ENCODE measurements at regions not wholly inside any gene's neighbourhood (a gene's known extent, or its start where the extent isn't known, plus 50 kb on each side); places are given as distances from the start of the nearest gene placed in this dataset.

DNA sequence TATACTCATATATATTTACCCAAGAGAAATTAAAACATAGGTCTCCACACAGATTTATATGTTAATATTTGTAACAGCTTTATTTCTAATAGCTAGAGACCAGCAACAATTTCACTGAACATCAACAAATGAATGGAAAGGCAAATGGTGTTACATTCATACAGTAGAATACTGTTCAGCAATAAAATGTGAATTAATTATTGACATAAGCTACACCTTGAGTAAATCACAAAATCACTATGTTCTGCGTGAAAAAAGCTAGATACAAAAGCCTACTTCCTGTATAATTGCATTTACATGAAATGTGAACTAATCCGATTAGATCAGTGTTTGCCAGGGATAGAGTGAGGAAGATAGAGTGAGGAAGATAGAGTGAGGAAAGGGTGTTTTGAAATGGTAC, 945.7 kb downstream of the SQOR start:
- Histone ChIP-seq H3K4me2 (ENCODE audit: low read length) (no peak overlapping the region), H3K79me2 (ENCODE audit: control insufficient read depth, low read length) (no peaks in the 10 kb centered on the region), H3F3A (ENCODE audit: control insufficient read depth, insufficient read depth) (no peaks in the 10 kb centered on the region), H3K27ac (ENCODE audit: low read depth, low read length) (no peak overlapping the region), H3K4me3 (ENCODE audit: low read length) (no peak overlapping the region), H4K20me1 (ENCODE audit: control insufficient read depth, insufficient read depth, low read depth, low read length) (no peaks in the 10 kb centered on the region), H3K9me3 (ENCODE audit: control insufficient read depth, insufficient read depth, low read length) (no peaks in the 10 kb centered on the region), H3K27me3 (ENCODE audit: control insufficient read depth, low read length) (no peaks in the 10 kb centered on the region), H3K9me2 (replicated peaks; ENCODE audit: control insufficient read depth, low read length) (no peaks in the 10 kb centered on the region), H3K4me1 (ENCODE audit: control insufficient read depth, low read length) (no peaks in the 10 kb centered on the region), H3K36me3 (ENCODE audit: control insufficient read depth, low read length) (no peaks in the 10 kb centered on the region)
- TF ChIP-seq EZH2phosphoT487 (IDR thresholded peaks at IDR 0.05; ENCODE audit: borderline replicate concordance, low read length), result no peak
- TF ChIP-seq, protein P1, sequence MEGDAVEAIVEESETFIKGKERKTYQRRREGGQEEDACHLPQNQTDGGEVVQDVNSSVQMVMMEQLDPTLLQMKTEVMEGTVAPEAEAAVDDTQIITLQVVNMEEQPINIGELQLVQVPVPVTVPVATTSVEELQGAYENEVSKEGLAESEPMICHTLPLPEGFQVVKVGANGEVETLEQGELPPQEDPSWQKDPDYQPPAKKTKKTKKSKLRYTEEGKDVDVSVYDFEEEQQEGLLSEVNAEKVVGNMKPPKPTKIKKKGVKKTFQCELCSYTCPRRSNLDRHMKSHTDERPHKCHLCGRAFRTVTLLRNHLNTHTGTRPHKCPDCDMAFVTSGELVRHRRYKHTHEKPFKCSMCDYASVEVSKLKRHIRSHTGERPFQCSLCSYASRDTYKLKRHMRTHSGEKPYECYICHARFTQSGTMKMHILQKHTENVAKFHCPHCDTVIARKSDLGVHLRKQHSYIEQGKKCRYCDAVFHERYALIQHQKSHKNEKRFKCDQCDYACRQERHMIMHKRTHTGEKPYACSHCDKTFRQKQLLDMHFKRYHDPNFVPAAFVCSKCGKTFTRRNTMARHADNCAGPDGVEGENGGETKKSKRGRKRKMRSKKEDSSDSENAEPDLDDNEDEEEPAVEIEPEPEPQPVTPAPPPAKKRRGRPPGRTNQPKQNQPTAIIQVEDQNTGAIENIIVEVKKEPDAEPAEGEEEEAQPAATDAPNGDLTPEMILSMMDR (IDR thresholded peaks at IDR 0.05; ENCODE audit: low read depth, low read length, poor library complexity, severe bottlenecking), result no peak

DNA sequence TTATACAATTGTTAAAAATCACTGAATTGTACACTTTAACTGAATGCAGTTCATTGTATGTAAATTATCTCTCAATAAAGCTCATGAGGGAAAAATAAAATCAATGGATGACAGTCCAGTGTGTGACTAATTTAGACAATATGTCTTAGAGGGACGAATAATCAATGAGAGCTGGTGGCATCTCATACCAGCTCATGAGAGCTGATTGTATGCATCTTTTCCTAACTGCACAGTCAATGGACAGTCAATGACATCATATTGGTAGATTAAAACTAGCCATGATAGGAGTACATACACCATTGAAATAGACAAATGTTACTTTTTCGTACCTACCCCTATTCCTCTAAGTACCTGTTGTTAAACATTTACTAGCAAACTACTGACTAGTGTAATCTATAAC, 946.1 kb downstream of the SQOR start:
- no peak overlapping the region for H3K4me2 ChIP-seq (ENCODE audit: low read length)
- no peak overlapping the region for H3K4me3 ChIP-seq (ENCODE audit: low read length)
- no peaks in the 10 kb centered on the region for H3K9me3 ChIP-seq (ENCODE audit: control insufficient read depth, insufficient read depth, low read length)
- H3K79me2 ChIP-seq (ENCODE audit: control insufficient read depth, low read length), result no peaks in the 10 kb centered on the region
- H3K36me3 ChIP-seq (ENCODE audit: control insufficient read depth, low read length), result no peaks in the 10 kb centered on the region
- no peaks in the 10 kb centered on the region for H3K9me2 ChIP-seq (replicated peaks; ENCODE audit: control insufficient read depth, low read length)
- no peaks in the 10 kb centered on the region for H4K20me1 ChIP-seq (ENCODE audit: control insufficient read depth, insufficient read depth, low read depth, low read length)
- TF ChIP-seq EZH2phosphoT487 (IDR thresholded peaks at IDR 0.05; ENCODE audit: borderline replicate concordance, low read length), result no peak
- TF ChIP-seq, protein P1 (IDR thresholded peaks at IDR 0.05; ENCODE audit: low read depth, low read length, poor library complexity, severe bottlenecking), result no peak
- no peaks in the 10 kb centered on the region for H3K4me1 ChIP-seq (ENCODE audit: control insufficient read depth, low read length)
- H3K27me3 ChIP-seq (ENCODE audit: control insufficient read depth, low read length), result no peaks in the 10 kb centered on the region
- H3F3A ChIP-seq (ENCODE audit: control insufficient read depth, insufficient read depth), result no peaks in the 10 kb centered on the region
- H3K27ac ChIP-seq (ENCODE audit: low read depth, low read length), result no peak overlapping the region

DNA sequence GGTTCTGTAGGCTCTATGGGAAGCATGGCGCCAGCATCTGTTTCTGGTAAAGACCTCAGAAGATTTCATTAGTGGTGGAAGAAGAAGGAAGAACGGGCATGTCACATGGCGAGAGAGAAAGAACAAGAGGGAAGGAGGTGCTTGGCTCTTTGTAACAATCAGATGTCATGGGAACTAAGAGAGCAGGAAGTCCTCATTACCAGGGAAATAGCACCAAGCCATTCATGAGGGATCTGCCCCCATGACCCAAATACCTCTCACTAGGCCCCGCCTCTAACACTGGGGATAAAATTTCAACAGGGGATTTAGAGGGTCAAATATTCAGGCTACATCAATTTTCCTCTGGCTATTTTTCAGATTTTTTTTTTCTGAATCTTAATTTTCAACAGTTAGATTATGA, 954.3 kb downstream of the SQOR start:
- Histone ChIP-seq H3F3A (ENCODE audit: control insufficient read depth, insufficient read depth) (no peaks in the 10 kb centered on the region), H3K9me3 (ENCODE audit: control insufficient read depth, insufficient read depth, low read length) (no peaks in the 10 kb centered on the region; the same call in 1 of the 2 replicates), H3K4me2 (ENCODE audit: low read length) (no peak overlapping the region), H3K27ac (ENCODE audit: low read depth, low read length) (no peak overlapping the region), H3K79me2 (ENCODE audit: control insufficient read depth, low read length) (no peaks in the 10 kb centered on the region), H3K27me3 (ENCODE audit: control insufficient read depth, low read length) (no peaks in the 10 kb centered on the region), H4K20me1 (ENCODE audit: control insufficient read depth, insufficient read depth, low read depth, low read length) (no peaks in the 10 kb centered on the region), H3K4me3 (ENCODE audit: low read length) (no peak overlapping the region), H3K9me2 (replicated peaks; ENCODE audit: control insufficient read depth, low read length) (no peaks in the 10 kb centered on the region), H3K36me3 (ENCODE audit: control insufficient read depth, low read length) (no peaks in the 10 kb centered on the region), H3K4me1 (ENCODE audit: control insufficient read depth, low read length) (no peaks in the 10 kb centered on the region)
- TF ChIP-seq EZH2phosphoT487 (IDR thresholded peaks at IDR 0.05; ENCODE audit: borderline replicate concordance, low read length), result no peak
- TF ChIP-seq, protein P1 (IDR thresholded peaks at IDR 0.05; ENCODE audit: low read depth, low read length, poor library complexity, severe bottlenecking), result no peak

- no peaks in the 10 kb centered on the region; the same call in 1 of the 2 replicates for H3K9me3 ChIP-seq (ENCODE audit: control insufficient read depth, insufficient read depth, low read length)
- no peaks in the 10 kb centered on the region for H3K79me2 ChIP-seq (ENCODE audit: control insufficient read depth, low read length)
- H3K27ac ChIP-seq (ENCODE audit: low read depth, low read length), result no peak overlapping the region
- no peaks in the 10 kb centered on the region for H3K4me1 ChIP-seq (ENCODE audit: control insufficient read depth, low read length)
- no peaks in the 10 kb centered on the region for H3K9me2 ChIP-seq (replicated peaks; ENCODE audit: control insufficient read depth, low read length)
- H3K4me2 ChIP-seq (ENCODE audit: low read length), result no peak overlapping the region
- no peaks in the 10 kb centered on the region for H3K36me3 ChIP-seq (ENCODE audit: control insufficient read depth, low read length)
- H3K27me3 ChIP-seq (ENCODE audit: control insufficient read depth, low read length), result no peaks in the 10 kb centered on the region
- no peak overlapping the region for H3K4me3 ChIP-seq (ENCODE audit: low read length)
- H3F3A ChIP-seq (ENCODE audit: control insufficient read depth, insufficient read depth), result no peaks in the 10 kb centered on the region
- no peak for TF ChIP-seq EZH2phosphoT487 (IDR thresholded peaks at IDR 0.05; ENCODE audit: borderline replicate concordance, low read length)
- TF ChIP-seq, protein P1 (IDR thresholded peaks at IDR 0.05; ENCODE audit: low read depth, low read length, poor library complexity, severe bottlenecking), result no peak
- H4K20me1 ChIP-seq (ENCODE audit: control insufficient read depth, insufficient read depth, low read depth, low read length), result no peaks in the 10 kb centered on the region
Observed at GRCh38 chr15:46591462-46591861, 956.6 kb downstream of the SQOR start.
